Kidney (tissue), 13 donors: ENCODE measurements at regions not wholly inside any gene's neighbourhood (a gene's known extent, or its start where the extent isn't known, plus 50 kb on each side); places are given as distances from the start of the nearest gene placed in this dataset.
"Not testable (repeated sequence)": the region's sequence is repeated elsewhere in the genome, so short reads cannot be mapped to it uniquely, and the experiment has no call there.

Experiments used
- DNase-seq, 5 donors: peaks; one replicate each; pipeline ENCODE4 v3.0.0-alpha.2; 2013 to 2020
- FAIRE-seq: peaks from 2 replicates; lab custom pipeline; 2012; peaks lifted over from hg19 to GRCh38; lab: Jason Lieb, UNC
- H3K27ac ChIP-seq, 2 donors: one replicate each; pipeline ENCODE4 v1.7.0; 2013; ENCODE audit warnings: low read depth in 2 of 2, low read length in 2 of 2, inconsistent platforms in 1 of 2
- H3K27me3 ChIP-seq: one replicate; pipeline ENCODE4 v1.7.1; 2013; ENCODE audit warnings: low read length, inconsistent platforms; ENCODE audit not compliant: control insufficient read depth, insufficient read depth
- H3K36me3 ChIP-seq, 3 donors: one replicate each; pipeline versions ENCODE4 v1.7.0 to v1.7.1; 2013; ENCODE audit warnings: low read length in 3 of 3, control low read depth in 1 of 3, inconsistent platforms in 1 of 3; ENCODE audit not compliant: insufficient read depth in 3 of 3, control insufficient read depth in 2 of 3
- H3K4me1 ChIP-seq, 3 donors: one replicate each; pipeline versions ENCODE4 v1.7.0 to v1.7.1; 2013; ENCODE audit warnings: low read length in 3 of 3, inconsistent platforms in 1 of 3, low read depth in 1 of 3; ENCODE audit not compliant: control insufficient read depth in 2 of 3, insufficient read depth in 2 of 3
- H3K4me3 ChIP-seq, 3 donors: one replicate each; pipeline versions ENCODE4 v1.7.0 to v1.8.1; 2013; ENCODE audit warnings: low read length in 3 of 3, control low read depth in 1 of 3, inconsistent platforms in 1 of 3
- H3K9ac ChIP-seq, 3 donors: one replicate each; pipeline versions ENCODE4 v1.7.0 to v1.7.1; 2013; ENCODE audit warnings: low read length in 3 of 3, control low read depth in 1 of 3, inconsistent platforms in 1 of 3
- H3K9me3 ChIP-seq, 3 donors: one replicate each; pipeline versions ENCODE4 v1.7.0 to v1.7.1; 2013; ENCODE audit warnings: low read length in 3 of 3, control low read depth in 1 of 3, inconsistent platforms in 1 of 3; ENCODE audit not compliant: control insufficient read depth in 2 of 3, insufficient read depth in 1 of 3
- CTCF ChIP-seq: IDR thresholded peaks from 3 replicates; pipeline ENCODE4 v1.5.1; 2012; ENCODE audit warnings: mild to moderate bottlenecking, moderate library complexity, borderline replicate concordance; ENCODE audit not compliant: insufficient read depth; ENCODE audit errors: extremely low read depth
- intact Hi-C: fragments of 100-400 bp; cut with DNase I; formaldehyde crosslinking; loops from one replicate; pipeline ENCODE4 v1.11.1; 2022
- donor health status: control.
- donor health status: control.
- donor health status: control.
- donor health status: control.
- donor health status: control.
- donor health status: DM: yes; HTN: yes; CAD: no.
- donor health status: Normal renal cell carcinoma (clear cell type).

GRCh38 chr17:6257336-6257735, 177.6 kb downstream of the AIPL1 start:
- no peaks in the 10 kb centered on the region for H3K36me3 ChIP-seq
- intact Hi-C loops, result no loop called here
- H3K9me3 ChIP-seq, result no peaks in the 10 kb centered on the region
- H3K9ac ChIP-seq, result no peak overlapping the region
- no peaks in the 10 kb centered on the region for H3K27me3 ChIP-seq
- peak in 4 of 5 donors; percentile 61 to 88 (median 78) for DNase-seq
- no peak overlapping the region for H3K27ac ChIP-seq
- FAIRE-seq, result no peak
- H3K4me3 ChIP-seq, result no peak overlapping the region
- no peaks in the 10 kb centered on the region for H3K4me1 ChIP-seq
- TF ChIP-seq CTCF, result no peak

- no peak for FAIRE-seq
Observed at GRCh38 chr17:6255322-6255721, 179.6 kb downstream of the AIPL1 start.

GRCh38 chr17:6254036-6254435, 180.9 kb downstream of the AIPL1 start:
- no peaks in the 10 kb centered on the region for H3K27me3 ChIP-seq
- no peak for DNase-seq
- no peak overlapping the region for H3K27ac ChIP-seq
- FAIRE-seq, result no peak
- no peak overlapping the region for H3K4me3 ChIP-seq
- intact Hi-C loops, result no loop called here
- no peaks in the 10 kb centered on the region for H3K36me3 ChIP-seq
- no peak for TF ChIP-seq CTCF
- H3K9ac ChIP-seq, result no peak overlapping the region
- no peaks in the 10 kb centered on the region for H3K4me1 ChIP-seq
- no peaks in the 10 kb centered on the region for H3K9me3 ChIP-seq

More at GRCh38 chr17:6255322-6255721, 179.6 kb downstream of the AIPL1 start:
- Histone ChIP-seq H3K9ac (no peak overlapping the region), H3K9me3 (no peaks in the 10 kb centered on the region), H3K27ac (no peak overlapping the region), H3K27me3 (no peaks in the 10 kb centered on the region), H3K4me1 (no peaks in the 10 kb centered on the region), H3K36me3 (no peaks in the 10 kb centered on the region), H3K4me3 (no peak overlapping the region)
- intact Hi-C loops, result no loop called here
- no peak for TF ChIP-seq CTCF
- DNase-seq, result no peak

- H3K9ac ChIP-seq, H3K27me3 ChIP-seq, H3K4me1 ChIP-seq, H3K9me3 ChIP-seq, FAIRE-seq, H3K4me3 ChIP-seq, H3K27ac ChIP-seq, intact Hi-C loops, DNase-seq, H3K36me3 ChIP-seq: not testable (repeated sequence)
Observed at GRCh38 chr17:6251640-6252039, 181.5 kb downstream of the WSCD1 start.
